Mesendoderm (in vitro differentiated cells): ENCODE measurements at regions not wholly inside any gene's neighbourhood (a gene's known extent, or its start where the extent isn't known, plus 50 kb on each side); places are given as distances from the start of the nearest gene placed in this dataset.
"Not testable (repeated sequence)": the region's sequence is repeated elsewhere in the genome, so short reads cannot be mapped to it uniquely, and the experiment has no call there.

ENCODE experiments used
- DNase-seq: peaks from one replicate; pipeline ENCODE4 v3.0.0; 2013
- H2AK5ac ChIP-seq: 2 replicates; pipeline ENCODE4 v1.6.1; 2013; ENCODE audit warnings: low read length, inconsistent platforms
- H2BK120ac ChIP-seq: 2 replicates; pipeline ENCODE4 v1.6.1; 2013; ENCODE audit warnings: low read depth, mild to moderate bottlenecking, low read length, moderate library complexity, mixed read lengths
- H2BK15ac ChIP-seq: replicated peaks from 2 replicates; pipeline ENCODE4 v1.6.1; 2013; ENCODE audit warnings: low read depth, mild to moderate bottlenecking, moderate library complexity
- H2BK5ac ChIP-seq: 2 replicates; pipeline ENCODE4 v1.6.1; 2013; ENCODE audit warnings: low read length, inconsistent platforms
- H3K18ac ChIP-seq: 2 replicates; pipeline ENCODE4 v1.6.1; 2013; ENCODE audit warnings: mild to moderate bottlenecking, low read length, mixed read lengths
- H3K23ac ChIP-seq: one replicate; pipeline ENCODE4 v1.6.1; 2013; ENCODE audit warnings: low read length
- H3K27ac ChIP-seq: 2 replicates; pipeline ENCODE4 v1.5.1; 2013; ENCODE audit warnings: low read depth, mild to moderate bottlenecking, inconsistent platforms, low read length, moderate library complexity
- H3K27me3 ChIP-seq: 2 replicates; pipeline ENCODE4 v1.6.1; 2013; ENCODE audit warnings: low read length, control low read depth, mild to moderate bottlenecking, inconsistent platforms; ENCODE audit not compliant: insufficient read depth, poor library complexity
- H3K36me3 ChIP-seq: 2 replicates; pipeline ENCODE4 v1.6.1; 2013; ENCODE audit warnings: low read length, inconsistent platforms; ENCODE audit not compliant: control insufficient read depth, insufficient read depth
- H3K4ac ChIP-seq: one replicate; pipeline ENCODE4 v1.6.1; 2013; ENCODE audit warnings: low read depth, mild to moderate bottlenecking, low read length, moderate library complexity
- H3K4me1 ChIP-seq: 2 replicates; pipeline ENCODE4 v1.6.1; 2013; ENCODE audit warnings: low read depth, low read length, inconsistent platforms; ENCODE audit not compliant: control insufficient read depth
- H3K4me2 ChIP-seq: 2 replicates; pipeline ENCODE4 v1.6.1; 2013; ENCODE audit warnings: low read length
- H3K4me3 ChIP-seq: 2 replicates; pipeline ENCODE4 v1.5.1; 2013; ENCODE audit warnings: mild to moderate bottlenecking, low read length
- H3K56ac ChIP-seq: one replicate; pipeline ENCODE4 v1.6.1; 2013; ENCODE audit warnings: low read length
- H3K79me1 ChIP-seq: 2 replicates; pipeline ENCODE4 v1.6.1; 2013; ENCODE audit warnings: low read length, inconsistent platforms
- H3K79me2 ChIP-seq: 2 replicates; pipeline ENCODE4 v1.6.1; 2013; ENCODE audit warnings: mild to moderate bottlenecking, low read length; ENCODE audit not compliant: control insufficient read depth, insufficient read depth
- H3K9ac ChIP-seq: 2 replicates; pipeline ENCODE4 v1.6.1; 2013; ENCODE audit warnings: low read length, inconsistent platforms
- H4K5ac ChIP-seq: one replicate; pipeline ENCODE4 v1.6.1; 2013; ENCODE audit warnings: low read length
- H4K8ac ChIP-seq: one replicate; pipeline ENCODE4 v1.6.1; 2013; ENCODE audit warnings: low read depth, mild to moderate bottlenecking, control low read depth, low read length, moderate library complexity
- WGBS: extraction: QIAGEN DNeasy Blood & Tissue Kit; methylation state at CpG from one replicate; pipeline ENCODE4 v1.1.7; 2013; ENCODE audit warnings: low lambda C conversion rate, missing lambda C conversion rate; ENCODE audit not compliant: insufficient coverage; ENCODE audit errors: extremely low coverage; 5-methylcytosine and 5-hydroxymethylcytosine counted together

GRCh38 chr1:47662068-47662467, 224.2 kb downstream of the FOXD2 start:
- Histone ChIP-seq H3K36me3 (no peaks in the 10 kb centered on the region), H2BK120ac (no peak overlapping the region), H4K8ac (no peak overlapping the region), H2BK15ac (no peak overlapping the region), H3K27me3 (peaks cover 1% of the 10 kb centered on the region), H3K79me1 (no peaks in the 10 kb centered on the region), H3K9ac (no peak overlapping the region), H3K27ac (no peak overlapping the region), H3K4me2 (no peak overlapping the region), H3K4ac (no peak overlapping the region), H3K4me3 (no peak overlapping the region), H4K5ac (no peak overlapping the region), H3K23ac (no peak overlapping the region), H2BK5ac (no peak overlapping the region), H3K4me1 (no peaks in the 10 kb centered on the region), H2AK5ac (no peak overlapping the region), H3K18ac (no peak overlapping the region), H3K56ac (no peak overlapping the region), H3K79me2 (no peaks in the 10 kb centered on the region)
- WGBS, result no CpG with 5 or more reads among the region's 3 CpGs
- DNase-seq, result no peak

GRCh38 chr1:47663286-47663685, 225.4 kb downstream of the FOXD2 start:
- no peaks in the 10 kb centered on the region for H3K79me2 ChIP-seq
- no CpG with 5 or more reads among the region's 6 CpGs for WGBS
- no peak overlapping the region for H4K5ac ChIP-seq
- H3K4me1 ChIP-seq, result no peaks in the 10 kb centered on the region
- H3K4me3 ChIP-seq, result no peak overlapping the region
- H3K4ac ChIP-seq, result no peak overlapping the region
- H2AK5ac ChIP-seq, result no peak overlapping the region
- H3K79me1 ChIP-seq, result no peaks in the 10 kb centered on the region
- H3K9ac ChIP-seq, result no peak overlapping the region
- H3K18ac ChIP-seq, result no peak overlapping the region
- H3K23ac ChIP-seq, result no peak overlapping the region
- H3K56ac ChIP-seq, result no peak overlapping the region
- H3K27me3 ChIP-seq, result peaks cover 1% of the 10 kb centered on the region
- H4K8ac ChIP-seq, result no peak overlapping the region
- no peak overlapping the region for H2BK15ac ChIP-seq
- no peaks in the 10 kb centered on the region for H3K36me3 ChIP-seq
- no peak overlapping the region for H3K4me2 ChIP-seq
- no peak for DNase-seq
- H3K27ac ChIP-seq, result no peak overlapping the region
- H2BK5ac ChIP-seq, result no peak overlapping the region
- no peak overlapping the region for H2BK120ac ChIP-seq

- no peak overlapping the region for H3K23ac ChIP-seq
- H3K27ac ChIP-seq, result no peak overlapping the region
- no peak overlapping the region for H4K8ac ChIP-seq
- H2AK5ac ChIP-seq, result no peak overlapping the region
- no peak overlapping the region for H3K9ac ChIP-seq
- no peak overlapping the region for H3K18ac ChIP-seq
- no peaks in the 10 kb centered on the region for H3K36me3 ChIP-seq
- H3K4me1 ChIP-seq, result no peaks in the 10 kb centered on the region
- no peak overlapping the region for H3K56ac ChIP-seq
- no peak overlapping the region for H2BK5ac ChIP-seq
- H2BK120ac ChIP-seq, result no peak overlapping the region
- peaks cover 1% of the 10 kb centered on the region for H3K27me3 ChIP-seq
- no peaks in the 10 kb centered on the region for H3K79me2 ChIP-seq
- no peaks in the 10 kb centered on the region for H3K79me1 ChIP-seq
- no peak overlapping the region for H3K4me3 ChIP-seq
- no peak overlapping the region for H3K4me2 ChIP-seq
- H4K5ac ChIP-seq, result no peak overlapping the region
- no peak overlapping the region for H2BK15ac ChIP-seq
- no CpG with 5 or more reads among the region's 4 CpGs for WGBS
- DNase-seq, result no peak
- H3K4ac ChIP-seq, result no peak overlapping the region
Measured at GRCh38 chr1:47664356-47664755, 226.5 kb downstream of the FOXD2 start.

- H2BK15ac ChIP-seq, H4K8ac ChIP-seq, H3K56ac ChIP-seq, H3K4me2 ChIP-seq, H3K27ac ChIP-seq, H4K5ac ChIP-seq, H3K79me1 ChIP-seq, H3K9ac ChIP-seq, H2BK120ac ChIP-seq, H2AK5ac ChIP-seq, H3K79me2 ChIP-seq, H2BK5ac ChIP-seq, H3K4me3 ChIP-seq, H3K18ac ChIP-seq, H3K36me3 ChIP-seq, H3K4ac ChIP-seq, H3K4me1 ChIP-seq, H3K23ac ChIP-seq, DNase-seq, H3K27me3 ChIP-seq: not testable (repeated sequence)
- WGBS, result no CpG with 5 or more reads among the region's 8 CpGs
Measured at GRCh38 chr1:47664896-47665295, 227.1 kb downstream of the FOXD2 start.

DNA sequence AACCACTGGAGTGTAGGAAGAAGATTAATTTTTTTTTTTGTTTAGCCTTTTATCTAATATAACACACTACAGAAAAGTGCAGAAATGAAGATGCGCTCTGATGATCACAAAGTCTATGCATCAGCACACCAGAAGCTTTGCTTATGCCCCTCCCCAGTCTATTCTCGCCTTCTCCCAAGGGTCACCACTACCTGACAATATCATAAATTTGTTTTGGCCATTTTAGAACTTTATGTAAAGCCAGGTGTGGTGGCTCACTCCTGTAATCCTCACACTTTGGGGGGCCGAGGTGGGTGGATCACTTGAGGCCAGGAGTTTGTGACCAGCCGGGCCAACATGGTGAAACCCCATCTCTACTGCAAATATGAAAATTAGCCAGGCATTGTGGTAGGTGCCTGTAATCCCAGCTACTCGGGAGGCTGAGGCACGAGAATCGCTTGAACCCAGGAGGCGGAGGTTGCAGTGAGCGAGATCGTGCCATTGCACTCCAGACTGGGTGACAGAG, 231.3 kb downstream of the FOXD2 start:
- Histone ChIP-seq H3K27me3 (no peaks in the 10 kb centered on the region), H3K18ac (no peak overlapping the region), H3K4me3 (no peak overlapping the region), H3K23ac (no peak overlapping the region), H3K79me2 (no peaks in the 10 kb centered on the region), H2BK120ac (no peak overlapping the region), H3K4me2 (no peak overlapping the region), H3K4ac (no peak overlapping the region), H3K36me3 (no peaks in the 10 kb centered on the region), H4K8ac (no peak overlapping the region), H2BK15ac (no peak overlapping the region), H3K9ac (no peak overlapping the region), H4K5ac (no peak overlapping the region), H3K79me1 (no peaks in the 10 kb centered on the region), H3K27ac (no peak overlapping the region), H2AK5ac (no peak overlapping the region), H2BK5ac (no peak overlapping the region), H3K56ac (no peak overlapping the region), H3K4me1 (no peaks in the 10 kb centered on the region)
- DNase-seq, result no peak
- no CpG with 5 or more reads among the region's 10 CpGs for WGBS

DNA sequence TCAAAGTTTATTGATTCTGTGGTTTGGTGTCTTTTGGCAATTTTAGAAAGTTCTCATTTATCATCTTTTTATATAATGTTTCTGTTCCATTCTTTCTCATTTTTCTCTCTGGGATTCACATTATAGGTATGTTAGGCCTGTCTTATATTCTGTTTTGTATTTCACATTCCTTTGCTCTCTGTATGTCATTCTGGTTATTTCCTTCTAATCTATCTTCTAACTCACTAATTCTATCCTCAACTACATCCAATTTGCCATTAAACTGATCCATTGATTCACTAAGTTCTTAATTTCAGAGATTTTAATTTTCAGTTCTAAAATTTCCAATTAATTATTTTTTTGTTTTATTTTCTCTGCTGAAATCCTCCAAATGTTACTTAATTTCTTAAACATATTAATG, 234.8 kb downstream of the FOXD2 start:
- Histone ChIP-seq H3K27me3 (no peaks in the 10 kb centered on the region), H3K27ac (no peak overlapping the region), H3K18ac (no peak overlapping the region), H3K23ac (no peak overlapping the region), H4K5ac (no peak overlapping the region), H2BK5ac (no peak overlapping the region), H2BK15ac (no peak overlapping the region), H3K9ac (no peak overlapping the region), H4K8ac (no peak overlapping the region), H2AK5ac (no peak overlapping the region), H3K79me1 (no peaks in the 10 kb centered on the region), H3K79me2 (no peaks in the 10 kb centered on the region), H3K4me3 (no peak overlapping the region), H3K4ac (no peak overlapping the region), H3K4me1 (no peaks in the 10 kb centered on the region), H3K36me3 (no peaks in the 10 kb centered on the region), H3K4me2 (no peak overlapping the region), H2BK120ac (no peak overlapping the region), H3K56ac (no peak overlapping the region)
- DNase-seq, result no peak
